ENCODE measurements at regions not wholly inside any gene's neighbourhood (a gene's known extent, or its start where the extent isn't known, plus 50 kb on each side); places are given as distances from the start of the nearest gene placed in this dataset.
A peak's percentile ranks its signal among the peaks of the same experiment; 100 is the strongest.
"Not testable (repeated sequence)": the region's sequence is repeated elsewhere in the genome, so short reads cannot be mapped to it uniquely, and the experiment has no call there.

DNA sequence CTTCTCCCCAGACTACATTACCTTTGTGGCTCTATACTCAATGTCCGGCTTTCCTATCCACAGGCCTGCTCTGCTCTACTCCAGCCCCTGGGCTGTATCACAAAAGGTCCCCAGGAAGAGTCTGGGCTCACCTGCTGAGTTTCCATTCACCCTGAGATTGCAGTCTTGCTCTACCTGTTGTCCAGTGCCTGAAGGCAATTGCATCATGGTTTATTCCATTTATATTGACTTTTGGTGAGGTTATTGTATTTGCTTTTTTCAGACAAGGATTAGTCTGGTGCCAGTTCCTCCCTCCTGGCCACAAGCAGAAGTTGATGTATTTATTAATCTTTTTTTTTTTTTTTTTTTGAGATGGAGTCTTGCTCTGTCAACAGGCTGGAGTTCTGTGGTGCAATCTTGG is 273.1 kb downstream of the XPNPEP1 start:
- no peak for TF ChIP-seq EZH2phosphoT487 (IDR thresholded peaks at IDR 0.05; ENCODE audit: borderline replicate concordance)
- TF ChIP-seq, protein P1, sequence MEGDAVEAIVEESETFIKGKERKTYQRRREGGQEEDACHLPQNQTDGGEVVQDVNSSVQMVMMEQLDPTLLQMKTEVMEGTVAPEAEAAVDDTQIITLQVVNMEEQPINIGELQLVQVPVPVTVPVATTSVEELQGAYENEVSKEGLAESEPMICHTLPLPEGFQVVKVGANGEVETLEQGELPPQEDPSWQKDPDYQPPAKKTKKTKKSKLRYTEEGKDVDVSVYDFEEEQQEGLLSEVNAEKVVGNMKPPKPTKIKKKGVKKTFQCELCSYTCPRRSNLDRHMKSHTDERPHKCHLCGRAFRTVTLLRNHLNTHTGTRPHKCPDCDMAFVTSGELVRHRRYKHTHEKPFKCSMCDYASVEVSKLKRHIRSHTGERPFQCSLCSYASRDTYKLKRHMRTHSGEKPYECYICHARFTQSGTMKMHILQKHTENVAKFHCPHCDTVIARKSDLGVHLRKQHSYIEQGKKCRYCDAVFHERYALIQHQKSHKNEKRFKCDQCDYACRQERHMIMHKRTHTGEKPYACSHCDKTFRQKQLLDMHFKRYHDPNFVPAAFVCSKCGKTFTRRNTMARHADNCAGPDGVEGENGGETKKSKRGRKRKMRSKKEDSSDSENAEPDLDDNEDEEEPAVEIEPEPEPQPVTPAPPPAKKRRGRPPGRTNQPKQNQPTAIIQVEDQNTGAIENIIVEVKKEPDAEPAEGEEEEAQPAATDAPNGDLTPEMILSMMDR (conservative IDR thresholded peaks at IDR 0.05; ENCODE audit: low read length) = no peak
- H3F3A ChIP-seq (ENCODE audit: low read depth) = no peaks in the 10 kb centered on the region

DNA sequence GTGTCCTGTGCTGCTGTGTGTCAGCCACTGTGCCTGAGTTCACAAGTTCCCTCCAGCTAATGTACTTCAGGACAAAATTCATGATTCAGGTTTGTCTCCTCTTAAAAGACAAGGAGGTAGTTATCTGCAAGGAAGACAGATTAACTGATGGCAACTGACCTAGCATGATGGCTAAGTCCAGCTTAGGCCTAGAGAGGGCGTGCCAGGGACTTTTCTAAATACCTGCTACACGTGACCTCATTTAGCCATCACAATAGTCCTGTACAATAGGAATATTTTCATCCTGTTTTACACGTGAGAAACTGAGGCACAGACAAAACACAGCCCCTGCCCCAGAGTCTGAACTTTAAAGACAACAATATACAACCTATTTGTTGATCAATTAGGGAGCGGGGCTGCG is 275.7 kb downstream of the XPNPEP1 start:
- H3K9me2 ChIP-seq (replicated peaks; ENCODE audit: low read depth, low read length) = no peaks in the 10 kb centered on the region
- no peaks in the 10 kb centered on the region for H3F3A ChIP-seq (ENCODE audit: low read depth)
- no peaks in the 10 kb centered on the region for H3K27me3 ChIP-seq (ENCODE audit: insufficient read depth, low read length, poor library complexity, severe bottlenecking)
- H4K20me1 ChIP-seq (ENCODE audit: insufficient read depth, low read length, poor library complexity, severe bottlenecking) = no peaks in the 10 kb centered on the region
- no peaks in the 10 kb centered on the region for H3K36me3 ChIP-seq (ENCODE audit: insufficient read depth, low read length)
- H3K9me3 ChIP-seq (ENCODE audit: insufficient read depth, low read depth, low read length) = no peaks in the 10 kb centered on the region
- H3K4me2 ChIP-seq (ENCODE audit: low read depth, low read length, poor library complexity, severe bottlenecking) = no peak overlapping the region
- H3K79me2 ChIP-seq (ENCODE audit: insufficient read depth, low read length) = no peaks in the 10 kb centered on the region
- TF ChIP-seq EZH2phosphoT487 (IDR thresholded peaks at IDR 0.05; ENCODE audit: borderline replicate concordance) = no peak
- TF ChIP-seq, protein P1 (conservative IDR thresholded peaks at IDR 0.05; ENCODE audit: low read length) = peak; percentile 30; the same call in 1 of the 2 replicates
- no peaks in the 10 kb centered on the region for H3K4me1 ChIP-seq (ENCODE audit: insufficient read depth, low read length, poor library complexity, severe bottlenecking)
- H3K4me3 ChIP-seq (ENCODE audit: low read length, poor library complexity, severe bottlenecking) = no peak overlapping the region
- no peak overlapping the region for H3K9ac ChIP-seq (ENCODE audit: low read depth, low read length, poor library complexity, severe bottlenecking)
- H2AFZ ChIP-seq (ENCODE audit: low read length) = no peak overlapping the region

More for the DNA sequence above, 273.1 kb downstream of the XPNPEP1 start:
- no peaks in the 10 kb centered on the region for H3K4me1 ChIP-seq (ENCODE audit: insufficient read depth, low read length, poor library complexity, severe bottlenecking)
- no peaks in the 10 kb centered on the region for H3K27me3 ChIP-seq (ENCODE audit: insufficient read depth, low read length, poor library complexity, severe bottlenecking)
- no peaks in the 10 kb centered on the region for H3K79me2 ChIP-seq (ENCODE audit: insufficient read depth, low read length)
- no peaks in the 10 kb centered on the region for H3K9me3 ChIP-seq (ENCODE audit: insufficient read depth, low read depth, low read length)
- no peak overlapping the region for H3K4me2 ChIP-seq (ENCODE audit: low read depth, low read length, poor library complexity, severe bottlenecking)
- H3K9me2 ChIP-seq (replicated peaks; ENCODE audit: low read depth, low read length) = no peaks in the 10 kb centered on the region
- H3K9ac ChIP-seq (ENCODE audit: low read depth, low read length, poor library complexity, severe bottlenecking) = no peak overlapping the region
- no peaks in the 10 kb centered on the region for H4K20me1 ChIP-seq (ENCODE audit: insufficient read depth, low read length, poor library complexity, severe bottlenecking)
- H2AFZ ChIP-seq (ENCODE audit: low read length) = no peak overlapping the region
- no peaks in the 10 kb centered on the region for H3K36me3 ChIP-seq (ENCODE audit: insufficient read depth, low read length)
- H3K4me3 ChIP-seq (ENCODE audit: low read length, poor library complexity, severe bottlenecking) = no peak overlapping the region

DNA sequence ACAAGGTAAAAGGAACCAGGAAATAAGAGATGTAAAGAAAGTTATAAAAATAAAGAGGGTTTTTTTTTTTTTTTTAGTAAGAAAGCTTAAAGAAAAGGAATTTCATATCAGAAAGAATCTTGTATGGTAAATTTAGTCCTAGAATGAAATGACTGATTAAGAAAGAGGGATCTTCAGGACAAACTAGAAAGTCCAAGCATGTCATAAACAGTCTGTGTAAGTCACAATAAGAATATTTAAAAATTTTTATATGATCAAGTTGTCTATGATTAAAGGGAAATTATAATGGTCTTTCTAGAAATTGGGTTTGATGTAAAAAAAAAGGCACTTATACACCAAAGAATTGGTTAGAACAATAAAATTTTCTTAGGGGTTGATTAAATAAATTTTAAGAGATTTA is 289.5 kb downstream of the XPNPEP1 start:
- no peaks in the 10 kb centered on the region for H3K4me1 ChIP-seq (ENCODE audit: insufficient read depth, low read length, poor library complexity, severe bottlenecking)
- H2AFZ ChIP-seq (ENCODE audit: low read length) = no peak overlapping the region
- H3K4me2 ChIP-seq (ENCODE audit: low read depth, low read length, poor library complexity, severe bottlenecking) = no peak overlapping the region
- no peaks in the 10 kb centered on the region for H3K79me2 ChIP-seq (ENCODE audit: insufficient read depth, low read length)
- H3K36me3 ChIP-seq (ENCODE audit: insufficient read depth, low read length) = no peaks in the 10 kb centered on the region
- no peak overlapping the region for H3K4me3 ChIP-seq (ENCODE audit: low read length, poor library complexity, severe bottlenecking)
- no peaks in the 10 kb centered on the region for H3K9me3 ChIP-seq (ENCODE audit: insufficient read depth, low read depth, low read length)
- H3F3A ChIP-seq (ENCODE audit: low read depth) = no peaks in the 10 kb centered on the region
- no peak overlapping the region for H3K9ac ChIP-seq (ENCODE audit: low read depth, low read length, poor library complexity, severe bottlenecking)
- no peak for TF ChIP-seq EZH2phosphoT487 (IDR thresholded peaks at IDR 0.05; ENCODE audit: borderline replicate concordance)
- TF ChIP-seq, protein P1 (conservative IDR thresholded peaks at IDR 0.05; ENCODE audit: low read length) = no peak
- no peaks in the 10 kb centered on the region for H3K27me3 ChIP-seq (ENCODE audit: insufficient read depth, low read length, poor library complexity, severe bottlenecking)
- H3K9me2 ChIP-seq (replicated peaks; ENCODE audit: low read depth, low read length) = no peaks in the 10 kb centered on the region
- no peaks in the 10 kb centered on the region for H4K20me1 ChIP-seq (ENCODE audit: insufficient read depth, low read length, poor library complexity, severe bottlenecking)

DNA sequence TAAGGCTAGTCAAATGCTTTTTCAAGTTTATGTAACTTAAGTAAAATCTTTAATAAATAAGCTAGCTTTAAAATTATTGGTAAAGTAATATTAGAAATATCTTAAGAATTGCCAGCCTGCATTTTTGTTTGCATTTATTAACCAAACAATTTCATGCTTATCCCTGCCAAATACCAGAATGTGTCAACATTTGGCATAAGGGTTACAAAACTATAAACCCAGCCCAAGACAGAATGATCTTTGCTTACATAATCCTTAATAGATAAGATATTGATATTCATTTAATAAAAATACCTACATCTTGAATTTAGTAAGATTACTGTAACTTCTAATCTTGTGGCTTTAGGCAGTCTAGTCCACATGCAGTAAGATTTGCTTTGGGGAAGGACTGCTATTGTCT is 290.3 kb downstream of the XPNPEP1 start:
- not testable (repeated sequence) for H3K9ac ChIP-seq (ENCODE audit: low read depth, low read length, poor library complexity, severe bottlenecking); H3K4me2 ChIP-seq (ENCODE audit: low read depth, low read length, poor library complexity, severe bottlenecking); H3K4me1 ChIP-seq (ENCODE audit: insufficient read depth, low read length, poor library complexity, severe bottlenecking); H3K4me3 ChIP-seq (ENCODE audit: low read length, poor library complexity, severe bottlenecking); H2AFZ ChIP-seq (ENCODE audit: low read length); H4K20me1 ChIP-seq (ENCODE audit: insufficient read depth, low read length, poor library complexity, severe bottlenecking); H3K36me3 ChIP-seq (ENCODE audit: insufficient read depth, low read length); H3K9me3 ChIP-seq (ENCODE audit: insufficient read depth, low read depth, low read length); H3K79me2 ChIP-seq (ENCODE audit: insufficient read depth, low read length); H3K9me2 ChIP-seq (replicated peaks; ENCODE audit: low read depth, low read length); H3F3A ChIP-seq (ENCODE audit: low read depth); H3K27me3 ChIP-seq (ENCODE audit: insufficient read depth, low read length, poor library complexity, severe bottlenecking)

Measured in Loucy (cell line).